ENCODE measurements at regions not wholly inside any gene's neighbourhood (a gene's known extent, or its start where the extent isn't known, plus 50 kb on each side); places are given as distances from the start of the nearest gene placed in this dataset.

- DNase-seq (ENCODE audit: low spot score), result no peak
Observed at GRCh38 chr10:60518745-60519144, 129.1 kb upstream of the ANK3 start.

- DNase-seq (ENCODE audit: low spot score), result no peak
Observed at GRCh38 chr10:60517805-60518204, 128.1 kb upstream of the ANK3 start.

- DNase-seq (ENCODE audit: low spot score), result no peak
Observed at GRCh38 chr10:60513281-60513680, 123.6 kb upstream of the ANK3 start.

- DNase-seq (ENCODE audit: low spot score), result no peak
Observed at GRCh38 chr10:60511477-60512229, 122.0 kb upstream of the ANK3 start.

- DNase-seq (ENCODE audit: low spot score), result no peak
Observed at GRCh38 chr10:60508831-60509230, 119.2 kb upstream of the ANK3 start.

GRCh38 chr10:60508037-60508436 is 118.4 kb upstream of the ANK3 start:
- no peak for DNase-seq (ENCODE audit: low spot score)

- DNase-seq (ENCODE audit: low spot score), result no peak
Observed at GRCh38 chr10:60502621-60503020, 112.9 kb upstream of the ANK3 start.

GRCh38 chr10:60498985-60499384 is 109.3 kb upstream of the ANK3 start:
- no peak for DNase-seq (ENCODE audit: low spot score)

GRCh38 chr10:60497364-60497763 is 107.7 kb upstream of the ANK3 start:
- DNase-seq (ENCODE audit: low spot score), result no peak

- DNase-seq (ENCODE audit: low spot score), result no peak
Observed at GRCh38 chr10:60496181-60496580, 106.5 kb upstream of the ANK3 start.

- no peak for DNase-seq (ENCODE audit: low spot score)
Observed at GRCh38 chr10:60495338-60496055, 105.8 kb upstream of the ANK3 start.

GRCh38 chr10:60494774-60495173 is 105.1 kb upstream of the ANK3 start:
- no peak for DNase-seq (ENCODE audit: low spot score)

- no peak for DNase-seq (ENCODE audit: low spot score)
Observed at GRCh38 chr10:60491162-60491561, 101.5 kb upstream of the ANK3 start.

GRCh38 chr10:60490013-60490412 is 100.3 kb upstream of the ANK3 start:
- DNase-seq (ENCODE audit: low spot score), result peak; percentile 54

GRCh38 chr10:60488111-60488669 is 98.5 kb upstream of the ANK3 start:
- no peak for DNase-seq (ENCODE audit: low spot score)

GRCh38 chr10:60487543-60487942 is 97.9 kb upstream of the ANK3 start:
- no peak for DNase-seq (ENCODE audit: low spot score)

GRCh38 chr10:60485025-60485424 is 95.3 kb upstream of the ANK3 start:
- DNase-seq (ENCODE audit: low spot score), result no peak

GRCh38 chr10:60480865-60481563 is 91.3 kb upstream of the ANK3 start:
- peak; percentile 91 for DNase-seq (ENCODE audit: low spot score)

- no peak for DNase-seq (ENCODE audit: low spot score)
Observed at GRCh38 chr10:60479305-60480020, 89.8 kb upstream of the ANK3 start.

GRCh38 chr10:60476451-60476850 is 86.8 kb upstream of the ANK3 start:
- DNase-seq (ENCODE audit: low spot score), result no peak

- no peak for DNase-seq (ENCODE audit: low spot score)
Observed at GRCh38 chr10:60473557-60473956, 83.9 kb upstream of the ANK3 start.

- no peak for DNase-seq (ENCODE audit: low spot score)
Observed at GRCh38 chr10:60470091-60470490, 80.4 kb upstream of the ANK3 start.

Measured in A172 (cell line).